Lung (tissue), 11 donors: ENCODE measurements at regions not wholly inside any gene's neighbourhood (a gene's known extent, or its start where the extent isn't known, plus 50 kb on each side); places are given as distances from the start of the nearest gene placed in this dataset.

Experiments
- ATAC-seq: fragments of 200-7000 bp; cut with Tn5 transposase; one replicate; pipeline ENCODE4 v1.9.1; 2020; ENCODE audit warnings: moderate number of reproducible peaks; ENCODE audit not compliant: insufficient read depth, low FRiP score
- DNase-seq, 3 donors: peaks; one replicate each; pipeline ENCODE4 v3.0.0-alpha.2; 2013 to 2017
- H3K27ac ChIP-seq, 2 donors: one replicate each; pipeline ENCODE4 v1.5.1; 2013; ENCODE audit warnings: mild to moderate bottlenecking in 2 of 2, moderate library complexity in 2 of 2, control low read depth in 1 of 2, inconsistent platforms in 1 of 2, low read depth in 1 of 2, low read length in 1 of 2
- H3K27me3 ChIP-seq, 3 donors: one replicate each; pipeline ENCODE4 v1.5.1; 2013; ENCODE audit warnings: low read length in 2 of 3; ENCODE audit not compliant: control insufficient read depth in 3 of 3, insufficient read depth in 3 of 3
- H3K36me3 ChIP-seq, 4 donors: one replicate each; pipeline ENCODE4 v1.5.1; 2013; ENCODE audit warnings: low read length in 4 of 4, mild to moderate bottlenecking in 1 of 4, moderate library complexity in 1 of 4; ENCODE audit not compliant: control insufficient read depth in 4 of 4, insufficient read depth in 4 of 4
- H3K4me1 ChIP-seq, 5 donors: one replicate each; pipeline ENCODE4 v1.5.1; 2013; ENCODE audit warnings: low read length in 5 of 5, mild to moderate bottlenecking in 2 of 5, moderate library complexity in 1 of 5; ENCODE audit not compliant: control insufficient read depth in 5 of 5, insufficient read depth in 5 of 5
- H3K4me3 ChIP-seq: one replicate; pipeline ENCODE4 v1.5.1; 2013; ENCODE audit warnings: mild to moderate bottlenecking, control low read depth, moderate library complexity
- H3K9ac ChIP-seq, 2 donors: one replicate each; pipeline ENCODE4 v1.5.1; 2013; ENCODE audit warnings: low read length in 2 of 2, control low read depth in 1 of 2; ENCODE audit not compliant: insufficient read depth in 1 of 2
- H3K9me3 ChIP-seq, 4 donors: one replicate each; pipeline ENCODE4 v1.5.1; 2013; ENCODE audit warnings: low read length in 3 of 4, mild to moderate bottlenecking in 1 of 4, moderate library complexity in 1 of 4; ENCODE audit not compliant: control insufficient read depth in 4 of 4, insufficient read depth in 3 of 4
- WGBS, 2 donors: extraction: QIAGEN DNeasy Blood & Tissue Kit; methylation state at CpG; one replicate each; pipeline ENCODE4 v1.1.7; 2013; 5-methylcytosine and 5-hydroxymethylcytosine counted together
- TF ChIP-seq, protein P1 (sequence below): IDR thresholded peaks from 2 replicates; pipeline ENCODE4 v1.5.1; 2012; ENCODE audit warnings: mild to moderate bottlenecking; ENCODE audit errors: control extremely low read depth, extremely low read depth
- donor health status: control.
- donor health status: control.
- donor health status: Bipolar disorder and iron deficiency.
- donor health status: healthy.
- donor health status: DM: yes; HTN: yes; CAD: no.

DNA sequence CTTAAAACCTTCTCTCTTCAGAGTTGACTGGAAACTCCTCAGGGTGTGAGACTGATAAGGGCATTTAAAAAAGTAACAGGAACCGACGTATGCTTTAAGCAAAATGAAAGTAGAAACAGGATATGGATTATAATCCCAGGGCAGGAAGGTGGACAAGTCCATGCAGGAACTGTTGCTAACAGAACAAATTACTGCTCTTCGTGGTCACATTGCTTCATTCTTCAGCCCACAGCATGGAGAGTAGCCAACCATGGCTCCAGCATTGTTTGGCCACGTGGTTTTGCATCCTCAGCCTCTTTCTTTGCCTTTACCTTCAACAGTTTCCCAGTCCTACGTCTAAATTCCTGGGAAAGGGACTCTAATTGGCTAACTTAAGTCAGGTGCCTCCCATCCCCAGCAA is 563.1 kb upstream of the ISX start:
- no peak overlapping the region for H3K4me3 ChIP-seq

DNA sequence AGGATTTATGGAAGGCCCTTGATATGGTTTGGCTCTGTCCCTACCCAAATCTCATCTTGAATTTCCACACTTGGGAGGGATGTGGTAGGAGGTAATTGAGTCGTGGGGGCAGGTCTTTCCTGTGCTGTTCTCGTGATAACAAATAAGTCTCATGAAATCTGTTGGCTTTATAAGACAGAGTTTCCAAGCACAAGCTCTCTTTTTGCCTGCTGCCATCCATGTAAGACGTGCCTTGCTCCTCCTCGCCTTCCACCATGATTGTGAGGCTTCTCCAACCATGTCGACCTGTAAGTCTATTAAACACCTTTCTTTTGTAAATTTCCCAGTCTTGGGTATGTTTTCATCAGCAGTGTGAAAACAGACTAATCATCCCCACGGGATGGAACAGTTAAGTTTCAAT is 557.2 kb upstream of the ISX start:
- no peak overlapping the region for H3K27ac ChIP-seq
- no peaks in the 10 kb centered on the region for H3K4me1 ChIP-seq
- H3K9ac ChIP-seq, result no peak overlapping the region
- no peak overlapping the region for H3K4me3 ChIP-seq
- ATAC-seq, result no peak
- TF ChIP-seq, protein P1, sequence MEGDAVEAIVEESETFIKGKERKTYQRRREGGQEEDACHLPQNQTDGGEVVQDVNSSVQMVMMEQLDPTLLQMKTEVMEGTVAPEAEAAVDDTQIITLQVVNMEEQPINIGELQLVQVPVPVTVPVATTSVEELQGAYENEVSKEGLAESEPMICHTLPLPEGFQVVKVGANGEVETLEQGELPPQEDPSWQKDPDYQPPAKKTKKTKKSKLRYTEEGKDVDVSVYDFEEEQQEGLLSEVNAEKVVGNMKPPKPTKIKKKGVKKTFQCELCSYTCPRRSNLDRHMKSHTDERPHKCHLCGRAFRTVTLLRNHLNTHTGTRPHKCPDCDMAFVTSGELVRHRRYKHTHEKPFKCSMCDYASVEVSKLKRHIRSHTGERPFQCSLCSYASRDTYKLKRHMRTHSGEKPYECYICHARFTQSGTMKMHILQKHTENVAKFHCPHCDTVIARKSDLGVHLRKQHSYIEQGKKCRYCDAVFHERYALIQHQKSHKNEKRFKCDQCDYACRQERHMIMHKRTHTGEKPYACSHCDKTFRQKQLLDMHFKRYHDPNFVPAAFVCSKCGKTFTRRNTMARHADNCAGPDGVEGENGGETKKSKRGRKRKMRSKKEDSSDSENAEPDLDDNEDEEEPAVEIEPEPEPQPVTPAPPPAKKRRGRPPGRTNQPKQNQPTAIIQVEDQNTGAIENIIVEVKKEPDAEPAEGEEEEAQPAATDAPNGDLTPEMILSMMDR, result no peak
- H3K27me3 ChIP-seq, result no peaks in the 10 kb centered on the region
- peaks cover 0 to 6% (median 3%) of the 10 kb centered on the region in 4 donors for H3K9me3 ChIP-seq
- no peak for DNase-seq
- no peaks in the 10 kb centered on the region for H3K36me3 ChIP-seq
- WGBS, 2 donors, result 66 to 70% methylated on average over 6 of the region's 6 CpGs

More for the DNA sequence above, 563.1 kb upstream of the ISX start:
- no peaks in the 10 kb centered on the region for H3K27me3 ChIP-seq
- no peak overlapping the region for H3K9ac ChIP-seq
- H3K9me3 ChIP-seq, result peaks cover 0 to 5% (median 3%) of the 10 kb centered on the region in 4 donors
- H3K36me3 ChIP-seq, result no peaks in the 10 kb centered on the region
- no peak overlapping the region for H3K27ac ChIP-seq
- TF ChIP-seq, protein P1, result no peak
- no peak for DNase-seq
- no peaks in the 10 kb centered on the region for H3K4me1 ChIP-seq
- 40 to 42% methylated on average over 5 of the region's 5 CpGs for WGBS, 2 donors
- no peak for ATAC-seq

- whole genome bisulfite sequencing, 2 donors, result 81 to 86% methylated on average over 2 of the region's 2 CpGs
- no peak overlapping the region for H3K27ac ChIP-seq
Measured at GRCh38 chr22:34526681-34527080, 539.3 kb upstream of the ISX start.

More at GRCh38 chr22:34526681-34527080, 539.3 kb upstream of the ISX start:
- H3K4me1 ChIP-seq, result no peaks in the 10 kb centered on the region
- no peak for DNase-seq
- no peak overlapping the region for H3K4me3 ChIP-seq
- H3K36me3 ChIP-seq, result no peaks in the 10 kb centered on the region
- no peaks in the 10 kb centered on the region for H3K27me3 ChIP-seq
- ATAC-seq, result no peak
- H3K9ac ChIP-seq, result no peak overlapping the region
- TF ChIP-seq, protein P1, result no peak
- no peaks in the 10 kb centered on the region for H3K9me3 ChIP-seq
